Transverse colon (tissue), 4 donors: ENCODE measurements at regions not wholly inside any gene's neighbourhood (a gene's known extent, or its start where the extent isn't known, plus 50 kb on each side); places are given as distances from the start of the nearest gene placed in this dataset.

ENCODE experiments used
- small RNA-seq, 4 donors: library from RNA; depleted of rRNA; stranded (forward); fragments of <200 nt; gene quantifications; one replicate each; pipeline ENCODE3, GENCODE V24; 2016

Small RNA genes lying in the stretch of these regions (small RNA-seq; reads per million reads assigned to genes)
- 0 reads per million in 4 donors for gene AP002802.2
- 0 reads per million in 4 donors for gene MIR4300
- 0 reads per million in 4 donors for gene MTND4LP18
- gene RNU6-544P: 0 reads per million in 4 donors
